ENCODE measurements at regions not wholly inside any gene's neighbourhood (a gene's known extent, or its start where the extent isn't known, plus 50 kb on each side); places are given as distances from the start of the nearest gene placed in this dataset.

GRCh38 chr1:80401757-80402156 lies 1395.2 kb upstream of the ADGRL4 start:
- TF ChIP-seq CTCF (IDR thresholded peaks at IDR 0.05; ENCODE audit: low read depth, low read length, missing input control) = no peak
- no peak for TF ChIP-seq RAD21 (IDR thresholded peaks at IDR 0.05)
- TF ChIP-seq SP1 (IDR thresholded peaks at IDR 0.05) = no peak
- no peak for TF ChIP-seq MAX (IDR thresholded peaks at IDR 0.05)
- TF ChIP-seq ATF3 (IDR thresholded peaks at IDR 0.05) = no peak
- TF ChIP-seq EGR1 (IDR thresholded peaks at IDR 0.05; ENCODE audit: low read depth in 2 of 2) = no peak
- TF ChIP-seq GABPA (IDR thresholded peaks at IDR 0.05 in 1 of 2, conservative IDR thresholded peaks at IDR 0.05 in 1 of 2) = no peak
- TF ChIP-seq ZBTB33 (IDR thresholded peaks at IDR 0.05) = no peak

Data from liver (tissue), 3 donors.